HCT116 (cell line): ENCODE measurements at regions not wholly inside any gene's neighbourhood (a gene's known extent, or its start where the extent isn't known, plus 50 kb on each side); places are given as distances from the start of the nearest gene placed in this dataset.

Source experiments
- CTCF ChIP-seq, 3 experiments: fragments of 200-600 bp in 1 of 3; sonication (generic) in 1 of 3; IDR thresholded peaks in 2 of 3; conservative IDR thresholded peaks in 1 of 3; 2 replicates each; pipeline ENCODE4 v1.5.1; 2012 to 2017; ENCODE audit warnings: low read depth in 2 of 3, low read length in 2 of 3, antibody characterized with exemption in 1 of 3, borderline replicate concordance in 1 of 3, control low read depth in 1 of 3, mild to moderate bottlenecking in 1 of 3, mixed read lengths in 1 of 3, mixed run types in 1 of 3, moderate library complexity in 1 of 3; ENCODE audit not compliant: insufficient read depth in 1 of 3
- EZH2phosphoT487 ChIP-seq: fragments of 200-600 bp; IDR thresholded peaks from 2 replicates; pipeline ENCODE4 v1.6.1; 2018; ENCODE audit warnings: antibody characterized with exemption, borderline replicate concordance
- POLR2A ChIP-seq: IDR thresholded peaks from 2 replicates; pipeline ENCODE4 v1.7.0; 2011; ENCODE audit warnings: borderline replicate concordance; ENCODE audit not compliant: insufficient read depth, insufficient read length; ENCODE audit errors: extremely low read depth
- REST ChIP-seq: IDR thresholded peaks from 2 replicates; pipeline ENCODE4 v1.6.1; 2012; ENCODE audit warnings: low read depth
- YY1 ChIP-seq: IDR thresholded peaks from 2 replicates; pipeline ENCODE4 v1.6.1; 2011; ENCODE audit warnings: low read length, low read depth, moderate library complexity, mild to moderate bottlenecking; ENCODE audit not compliant: insufficient replicate concordance; ENCODE audit errors: extremely low read depth
- TF ChIP-seq, protein P1 (sequence below): IDR thresholded peaks from 2 replicates; pipeline ENCODE4 v1.6.1; 2012

DNA sequence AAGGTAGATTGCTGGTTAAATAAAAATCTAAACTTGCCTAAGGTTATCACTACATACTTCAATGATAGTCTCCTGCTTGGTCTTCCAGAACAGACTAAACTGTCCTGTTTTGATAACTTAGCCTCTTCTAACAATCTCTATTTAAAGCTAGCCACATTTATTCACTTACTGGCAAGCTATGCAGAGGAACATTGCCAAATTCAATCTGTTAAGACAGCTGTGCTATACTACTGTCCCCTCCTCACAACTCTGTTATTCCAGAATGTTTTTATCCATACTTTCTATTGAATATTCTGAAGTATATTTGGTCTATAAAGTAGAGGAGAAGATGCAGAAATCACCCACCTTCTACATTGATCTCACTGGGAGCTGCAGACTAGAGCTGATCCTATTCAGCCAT, 594.0 kb upstream of the CCDC54 start:
- no peak for TF ChIP-seq REST
- no peak for TF ChIP-seq POLR2A
- TF ChIP-seq EZH2phosphoT487, result no peak
- TF ChIP-seq CTCF (IDR thresholded peaks at IDR 0.05 in 2 of 3, conservative IDR thresholded peaks at IDR 0.05 in 1 of 3; ENCODE audit: borderline replicate concordance in 1 of 3, insufficient read depth in 1 of 3, low read depth in 2 of 3, low read length in 2 of 3), result no peak
- no peak for TF ChIP-seq YY1
- TF ChIP-seq, protein P1, sequence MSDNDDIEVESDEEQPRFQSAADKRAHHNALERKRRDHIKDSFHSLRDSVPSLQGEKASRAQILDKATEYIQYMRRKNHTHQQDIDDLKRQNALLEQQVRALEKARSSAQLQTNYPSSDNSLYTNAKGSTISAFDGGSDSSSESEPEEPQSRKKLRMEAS, result no peak
